ENCODE measurements at regions not wholly inside any gene's neighbourhood (a gene's known extent, or its start where the extent isn't known, plus 50 kb on each side); places are given as distances from the start of the nearest gene placed in this dataset.
A peak's percentile ranks its signal among the peaks of the same experiment; 100 is the strongest.

DNA sequence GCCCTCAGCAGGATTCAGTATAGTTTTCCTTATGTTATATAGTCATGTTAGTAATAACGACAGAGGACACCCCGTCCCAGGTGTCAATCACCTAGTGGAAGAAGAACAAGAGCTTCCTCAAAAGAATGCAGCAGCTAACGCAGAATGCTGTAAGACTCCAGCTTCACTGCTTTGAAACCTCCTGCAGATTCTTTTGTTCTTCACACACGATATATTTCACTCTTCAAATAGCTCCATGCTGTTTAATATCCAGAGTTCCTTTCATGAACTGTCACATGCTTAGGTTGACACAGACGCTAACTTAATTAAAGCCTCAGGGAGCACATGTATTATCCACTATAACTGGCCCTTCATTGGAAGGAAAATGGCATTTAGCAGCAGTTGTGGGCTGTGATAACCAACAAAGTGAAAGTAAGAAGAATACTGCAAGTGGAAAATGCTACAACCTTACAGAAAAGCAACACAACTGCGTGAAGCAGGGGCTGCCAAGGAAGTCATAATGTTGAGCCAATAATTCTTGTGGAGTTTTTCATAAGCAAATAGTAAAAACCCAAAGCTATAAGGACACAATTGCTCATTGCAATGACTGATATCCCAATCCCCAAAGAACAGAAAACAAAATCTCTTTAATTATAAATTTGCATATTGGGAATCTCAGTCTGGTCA, 387.5 kb downstream of the PLK2 start:
- TF ChIP-seq, protein P1, sequence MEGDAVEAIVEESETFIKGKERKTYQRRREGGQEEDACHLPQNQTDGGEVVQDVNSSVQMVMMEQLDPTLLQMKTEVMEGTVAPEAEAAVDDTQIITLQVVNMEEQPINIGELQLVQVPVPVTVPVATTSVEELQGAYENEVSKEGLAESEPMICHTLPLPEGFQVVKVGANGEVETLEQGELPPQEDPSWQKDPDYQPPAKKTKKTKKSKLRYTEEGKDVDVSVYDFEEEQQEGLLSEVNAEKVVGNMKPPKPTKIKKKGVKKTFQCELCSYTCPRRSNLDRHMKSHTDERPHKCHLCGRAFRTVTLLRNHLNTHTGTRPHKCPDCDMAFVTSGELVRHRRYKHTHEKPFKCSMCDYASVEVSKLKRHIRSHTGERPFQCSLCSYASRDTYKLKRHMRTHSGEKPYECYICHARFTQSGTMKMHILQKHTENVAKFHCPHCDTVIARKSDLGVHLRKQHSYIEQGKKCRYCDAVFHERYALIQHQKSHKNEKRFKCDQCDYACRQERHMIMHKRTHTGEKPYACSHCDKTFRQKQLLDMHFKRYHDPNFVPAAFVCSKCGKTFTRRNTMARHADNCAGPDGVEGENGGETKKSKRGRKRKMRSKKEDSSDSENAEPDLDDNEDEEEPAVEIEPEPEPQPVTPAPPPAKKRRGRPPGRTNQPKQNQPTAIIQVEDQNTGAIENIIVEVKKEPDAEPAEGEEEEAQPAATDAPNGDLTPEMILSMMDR (IDR thresholded peaks at IDR 0.05; ENCODE audit: low read depth, low read length), result no peak
- peak overlapping the region; percentile 23 for H3K4me3 ChIP-seq (ENCODE audit: low read depth, low read length)

DNA sequence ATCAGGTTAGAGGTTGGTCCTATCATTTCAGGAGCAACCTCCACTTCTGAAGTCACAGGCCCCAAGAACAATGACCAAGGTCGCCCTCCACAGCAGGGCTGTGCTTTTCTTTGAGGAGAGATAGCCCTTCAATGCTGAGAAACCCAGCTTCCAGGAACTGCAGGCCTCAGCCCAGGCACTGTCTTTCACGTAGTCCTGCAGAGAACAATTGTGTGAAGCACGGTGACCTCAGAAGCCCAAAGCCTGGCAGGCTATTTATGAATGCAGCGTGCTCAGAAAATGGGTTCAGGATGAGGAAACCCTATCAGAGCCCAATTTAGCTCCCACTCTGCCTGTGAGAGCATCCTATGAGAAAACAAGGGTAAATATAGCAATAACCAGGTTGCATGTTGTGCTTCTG, 388.3 kb downstream of the PLK2 start:
- no peak overlapping the region for H3K4me3 ChIP-seq (ENCODE audit: low read depth, low read length)
- TF ChIP-seq, protein P1 (IDR thresholded peaks at IDR 0.05; ENCODE audit: low read depth, low read length), result no peak

DNA sequence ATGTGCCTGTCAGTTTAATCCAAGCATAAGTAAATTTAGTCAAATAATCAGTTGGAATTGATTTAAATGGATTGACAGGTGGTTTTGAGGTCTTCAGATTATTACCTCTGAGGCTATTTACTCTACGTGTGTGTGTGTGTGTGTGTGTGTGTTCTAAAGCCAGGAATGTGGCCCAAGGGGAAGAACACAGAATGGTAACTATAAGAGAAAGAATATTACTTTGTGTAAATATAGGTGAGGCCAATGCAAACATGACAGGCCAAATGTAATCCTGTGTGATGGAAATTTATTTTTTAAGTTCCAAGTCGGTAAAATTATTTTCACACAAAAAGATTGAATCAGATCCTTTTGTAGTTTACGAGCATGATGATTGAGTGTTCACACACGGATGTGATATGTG, 390.0 kb downstream of the PLK2 start:
- TF ChIP-seq, protein P1 (IDR thresholded peaks at IDR 0.05; ENCODE audit: low read depth, low read length), result no peak
- no peak overlapping the region for H3K4me3 ChIP-seq (ENCODE audit: low read depth, low read length)

DNA sequence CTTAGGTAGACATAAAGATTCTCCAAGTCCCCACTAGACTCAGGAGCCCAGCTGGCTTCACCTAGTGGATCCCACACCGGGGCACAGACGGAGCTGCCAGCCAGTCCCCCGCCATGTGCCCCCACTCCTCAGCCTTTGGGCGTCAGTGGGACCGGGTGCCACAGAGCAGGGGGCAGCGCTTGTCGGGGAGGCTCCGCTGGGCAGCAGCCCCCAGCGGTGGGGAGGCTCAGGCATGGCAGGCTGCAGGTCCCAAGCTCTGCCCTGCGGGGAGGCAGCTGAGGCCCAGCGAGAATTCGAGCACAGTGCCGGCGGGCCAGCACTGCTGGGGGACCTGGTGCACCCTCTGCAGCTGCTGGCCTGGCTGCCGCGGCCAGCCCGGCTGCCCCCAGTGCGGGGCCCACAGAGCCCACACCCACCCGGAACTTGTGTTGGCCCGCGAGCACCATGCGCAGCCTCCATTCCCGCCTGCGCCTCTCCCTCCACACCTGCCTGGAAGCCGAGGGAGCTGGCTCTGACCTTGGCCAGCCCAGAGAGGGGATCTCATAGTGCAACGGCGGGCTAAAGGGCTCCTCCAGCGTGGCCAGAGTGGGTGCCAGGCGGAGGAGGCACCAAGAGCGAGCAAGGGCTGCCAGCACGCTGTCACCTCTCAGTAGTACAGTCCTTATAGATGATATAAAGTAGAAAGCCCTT, 390.7 kb downstream of the PLK2 start:
- H3K4me3 ChIP-seq (ENCODE audit: low read depth, low read length), result no peak overlapping the region
- TF ChIP-seq, protein P1 (IDR thresholded peaks at IDR 0.05; ENCODE audit: low read depth, low read length), result no peak

DNA sequence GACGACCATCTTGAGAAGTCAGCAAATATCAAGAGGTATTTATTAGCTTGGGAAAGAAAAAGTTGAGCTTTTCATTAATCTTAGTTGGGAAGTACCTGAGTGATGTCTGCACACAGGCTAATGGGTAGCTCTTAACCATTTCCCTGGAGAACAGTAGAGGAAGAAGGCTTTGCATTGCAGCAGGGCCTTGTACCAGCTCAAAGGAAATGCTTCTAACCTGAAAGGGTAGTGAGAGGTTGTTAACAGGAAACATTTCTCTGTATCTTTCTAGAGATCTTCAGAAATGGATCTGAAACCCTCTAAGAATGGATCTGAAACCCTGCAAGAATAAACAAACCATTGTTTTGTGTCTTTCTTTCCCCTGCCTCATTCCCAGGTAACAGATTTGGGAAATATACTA, 393.3 kb downstream of the PLK2 start:
- TF ChIP-seq, protein P1 (IDR thresholded peaks at IDR 0.05; ENCODE audit: low read depth, low read length), result no peak
- no peak overlapping the region for H3K4me3 ChIP-seq (ENCODE audit: low read depth, low read length)

DNA sequence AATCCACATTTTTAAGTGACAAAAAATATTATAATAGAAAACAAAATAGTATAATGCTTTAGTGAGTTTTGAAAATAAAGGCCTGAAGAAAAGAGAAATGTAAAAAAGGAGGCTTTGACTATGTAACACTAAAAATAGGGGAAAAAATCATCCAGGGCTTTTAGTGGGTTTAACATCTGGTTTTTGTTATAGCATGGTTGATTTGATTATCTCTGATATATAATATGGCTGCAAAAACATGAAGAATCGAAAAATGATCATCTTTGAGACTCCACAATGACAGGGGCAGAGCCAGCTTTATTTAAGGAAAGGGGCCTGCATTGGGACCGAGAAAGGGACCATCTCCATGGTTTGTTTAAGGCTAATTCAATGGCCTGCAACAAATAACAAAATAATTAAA, 393.8 kb downstream of the PLK2 start:
- no peak overlapping the region for H3K4me3 ChIP-seq (ENCODE audit: low read depth, low read length)
- TF ChIP-seq, protein P1 (IDR thresholded peaks at IDR 0.05; ENCODE audit: low read depth, low read length), result no peak

DNA sequence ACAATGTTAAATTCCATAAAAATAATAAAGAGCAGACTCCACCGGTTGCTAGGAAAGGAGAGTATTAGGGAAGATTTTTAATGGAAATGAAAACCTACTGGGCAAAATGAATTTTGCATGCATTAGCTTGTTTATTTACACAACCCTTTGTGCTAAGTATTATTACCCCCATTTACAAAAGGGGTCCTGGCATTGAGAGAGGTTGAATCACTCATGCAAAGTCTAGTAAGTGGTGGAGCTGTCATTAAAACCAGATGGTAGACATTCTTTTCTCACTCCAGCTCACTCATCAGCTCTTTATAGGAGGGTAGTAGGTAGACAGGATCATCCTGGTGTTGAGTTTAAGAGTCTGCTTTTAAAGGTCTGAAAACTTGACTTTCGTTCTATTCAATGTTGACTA, 395.1 kb downstream of the PLK2 start:
- TF ChIP-seq, protein P1 (IDR thresholded peaks at IDR 0.05; ENCODE audit: low read depth, low read length), result no peak
- H3K4me3 ChIP-seq (ENCODE audit: low read depth, low read length), result no peak overlapping the region
